Activated CD8-positive, alpha-beta memory T cell treated with anti-CD3 and anti-CD28 coated beads for 48 hours (primary cell): ENCODE measurements at regions not wholly inside any gene's neighbourhood (a gene's known extent, or its start where the extent isn't known, plus 50 kb on each side); places are given as distances from the start of the nearest gene placed in this dataset.

Experiments
- DNase-seq, 3 experiments: peaks; one replicate each; pipeline ENCODE4 v3.0.0-alpha.2; 2020; ENCODE audit warnings: low read depth in 2 of 3, low spot score in 2 of 3

- no peak for DNase-seq
These were observed 93.4 kb upstream of the BACE2 start for GRCh38 chr21:41074396-41075184.

GRCh38 chr21:41075656-41076055 lies 92.3 kb upstream of the BACE2 start:
- DNase-seq = no peak

GRCh38 chr21:41076064-41076463 lies 91.9 kb upstream of the BACE2 start:
- DNase-seq = no peak

DNA sequence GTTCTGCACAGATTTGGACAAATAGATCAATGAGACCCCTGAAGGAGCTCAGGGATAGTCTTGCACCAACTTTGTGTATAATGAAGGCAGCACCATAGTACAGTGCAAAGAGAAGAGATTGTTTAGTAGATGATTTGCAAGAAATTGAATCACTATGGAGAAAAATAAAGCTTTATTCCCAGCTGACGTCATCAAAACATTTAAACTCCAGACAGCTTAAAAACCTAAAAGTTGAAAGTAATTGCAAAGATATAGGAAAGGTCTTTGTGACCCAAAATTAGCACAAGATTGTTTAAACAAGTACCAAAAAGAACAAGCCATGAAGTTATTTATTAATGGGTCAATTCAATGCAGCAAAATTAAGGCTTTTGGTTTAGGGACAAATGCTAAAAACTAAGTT lies 88.8 kb upstream of the BACE2 start:
- no peak for DNase-seq

- DNase-seq = no peak
These were observed 87.4 kb upstream of the BACE2 start for GRCh38 chr21:41080485-41081121.

DNA sequence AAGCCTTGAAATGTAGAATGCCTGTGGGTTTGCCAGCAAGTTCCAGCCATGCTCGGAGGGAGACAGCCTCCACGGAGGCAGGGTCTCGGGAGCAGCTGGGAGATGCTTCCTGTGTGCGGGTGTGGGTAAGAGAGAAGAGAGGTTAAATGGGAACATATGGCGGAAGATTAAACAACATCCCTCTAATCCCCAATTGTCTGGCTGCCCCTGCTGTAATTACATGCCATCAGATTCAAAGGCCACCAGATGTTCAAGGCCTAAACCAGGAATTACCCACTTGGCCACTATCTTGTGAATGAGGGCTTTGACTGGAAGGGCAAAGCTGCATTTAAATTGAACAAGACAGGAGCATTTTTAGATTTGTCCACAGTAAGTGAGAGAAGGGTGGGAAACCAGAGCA lies 81.4 kb upstream of the BACE2 start:
- no peak for DNase-seq

DNA sequence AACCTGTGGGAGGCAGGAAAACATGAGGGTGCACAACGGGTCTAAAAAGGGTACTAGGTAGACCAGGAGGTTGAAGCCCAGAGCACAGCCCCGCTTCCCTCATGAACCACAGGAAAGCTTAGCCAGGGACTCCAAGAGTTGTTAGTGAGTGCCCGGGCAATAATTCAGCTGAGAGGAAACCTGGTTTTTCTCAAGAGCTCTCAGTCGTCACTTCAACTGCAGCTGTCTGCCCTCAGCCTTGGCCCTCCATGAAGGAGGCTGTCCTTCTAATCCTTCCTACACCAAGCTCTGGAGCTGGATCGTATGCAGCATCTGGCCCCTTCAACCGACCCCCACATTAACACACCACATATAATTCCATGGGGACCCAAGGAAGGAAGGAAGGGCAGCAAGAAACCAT lies 77.0 kb upstream of the BACE2 start:
- DNase-seq = no peak

DNA sequence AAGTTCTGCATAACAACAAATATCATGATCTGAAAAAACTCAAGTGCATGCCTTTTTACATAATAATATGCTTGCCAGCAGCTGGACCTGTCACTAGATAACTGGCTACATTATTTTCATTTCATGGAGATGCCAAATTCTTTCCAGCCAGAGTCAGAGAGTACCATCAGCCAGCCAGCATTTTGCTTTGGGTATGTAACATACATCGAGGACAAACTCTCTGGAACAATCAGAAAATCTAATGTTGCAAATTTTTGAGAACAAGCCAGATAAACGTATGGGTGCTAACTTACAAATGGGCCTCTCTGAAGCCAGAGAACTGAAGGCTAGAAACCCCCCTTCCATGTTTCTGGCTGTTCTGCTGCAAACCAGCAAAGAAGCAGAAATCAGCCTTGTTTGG lies 76.3 kb upstream of the BACE2 start:
- DNase-seq = no peak

DNA sequence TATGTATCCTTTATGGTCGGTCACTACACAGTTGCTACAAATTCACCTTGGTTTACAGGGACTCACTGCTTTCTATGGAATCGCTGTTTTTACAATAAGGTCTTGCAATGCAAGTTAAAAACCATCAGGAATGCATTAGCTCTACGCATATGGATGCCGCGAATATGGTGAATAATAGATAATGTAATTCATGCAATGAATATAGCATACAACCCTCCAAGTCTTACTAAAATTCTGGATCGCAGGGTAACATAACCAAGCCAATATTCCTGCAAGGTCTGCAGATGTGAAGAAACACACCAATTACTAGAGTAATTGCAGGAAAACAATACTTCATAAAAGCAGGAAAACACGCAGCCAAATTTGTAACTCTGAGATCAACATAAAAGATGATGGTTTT lies 75.6 kb upstream of the BACE2 start:
- DNase-seq = no peak

DNA sequence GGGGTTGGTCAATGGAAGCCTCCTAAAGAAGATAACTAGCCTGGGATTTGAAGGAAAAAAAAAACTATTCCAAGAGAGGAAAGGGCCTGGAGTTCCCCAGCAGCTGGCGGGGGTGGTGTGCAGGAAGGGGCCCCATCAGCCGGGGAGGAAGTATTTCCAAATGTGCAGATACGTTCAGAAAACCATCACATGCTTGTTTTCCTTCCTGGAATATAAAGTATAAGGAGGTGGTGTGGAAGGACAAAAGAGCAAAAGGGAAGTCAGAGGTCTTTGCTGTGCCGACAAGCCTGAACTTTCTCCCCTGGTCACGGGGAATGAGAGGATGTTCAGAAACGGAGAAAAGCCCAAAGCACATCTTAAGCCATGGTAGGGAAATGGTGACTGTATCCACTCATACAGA lies 72.0 kb upstream of the BACE2 start:
- DNase-seq = no peak

DNA sequence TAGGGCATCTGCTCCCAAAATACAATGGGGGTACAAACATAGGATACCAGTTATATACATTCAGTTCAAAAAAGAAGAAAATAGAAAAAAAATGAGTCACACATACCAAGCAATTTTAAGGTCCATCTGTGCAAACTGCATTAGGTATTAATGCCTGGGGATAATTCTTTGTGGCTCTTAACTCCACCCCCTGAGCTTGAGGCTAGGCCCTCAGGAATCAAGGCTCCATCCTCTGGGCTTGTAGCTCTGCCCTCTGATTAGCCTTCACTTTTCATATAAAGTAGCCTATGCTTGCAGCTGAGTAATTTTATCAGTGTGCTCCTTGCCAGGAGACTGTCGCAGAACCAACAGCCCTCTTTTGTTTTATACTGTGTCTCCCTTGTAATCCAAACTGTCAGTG lies 69.9 kb upstream of the BACE2 start:
- DNase-seq = no peak

- DNase-seq = no peak
These were observed 69.4 kb upstream of the BACE2 start for GRCh38 chr21:41098481-41099042.

DNA sequence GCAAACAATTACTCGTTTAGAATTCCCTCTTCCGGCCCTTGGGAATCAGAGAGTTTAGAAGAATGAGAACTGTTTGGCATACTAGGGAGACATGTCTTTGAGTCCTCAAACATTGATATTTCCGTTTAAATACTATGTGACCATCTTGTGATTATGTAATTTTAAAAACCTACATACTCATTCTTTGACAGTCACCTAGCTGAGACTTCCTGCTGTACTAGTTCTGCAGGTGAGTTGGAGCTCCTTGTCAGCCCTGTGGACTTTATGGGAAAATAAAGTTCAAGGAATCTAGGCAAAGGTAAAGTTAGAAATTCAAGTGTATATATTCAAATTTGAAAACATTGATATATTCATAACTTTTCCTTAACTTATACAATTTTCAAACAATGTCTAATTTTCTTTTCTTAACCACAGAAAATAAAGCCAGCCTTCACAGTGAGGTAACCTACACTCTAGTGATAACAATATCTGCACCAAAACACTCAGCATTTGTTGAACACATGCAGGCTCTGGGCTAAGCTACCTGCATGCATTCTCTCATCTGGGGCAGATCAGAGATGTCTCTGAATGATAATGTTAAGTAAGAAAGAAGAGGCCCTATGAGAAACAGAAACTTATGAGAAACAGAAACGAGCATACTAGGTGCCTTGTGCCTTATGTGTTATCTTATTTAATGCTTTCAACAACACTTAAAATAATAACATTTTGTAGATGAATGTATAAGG lies 67.0 kb upstream of the BACE2 start:
- no peak for DNase-seq

DNA sequence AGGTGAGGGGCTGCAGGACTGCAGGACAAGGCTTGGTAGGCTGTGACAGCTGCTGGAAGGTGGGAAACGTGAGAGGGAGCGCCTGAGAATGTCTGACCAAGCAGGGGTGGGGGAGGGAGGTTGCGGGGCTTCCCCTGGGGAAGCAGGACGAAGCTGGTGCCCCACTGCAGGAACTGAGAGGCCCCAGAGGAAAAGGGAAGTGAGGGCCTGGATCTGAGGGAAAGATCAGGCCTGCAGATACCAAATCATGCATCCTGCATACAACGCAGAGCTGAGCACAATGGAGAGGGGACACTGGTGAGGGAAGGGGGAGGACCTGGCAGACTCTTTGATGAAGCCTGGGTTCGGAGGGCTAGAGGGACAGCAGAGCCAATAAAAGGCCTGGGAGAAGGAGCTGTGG lies 65.7 kb upstream of the BACE2 start:
- DNase-seq = no peak

DNA sequence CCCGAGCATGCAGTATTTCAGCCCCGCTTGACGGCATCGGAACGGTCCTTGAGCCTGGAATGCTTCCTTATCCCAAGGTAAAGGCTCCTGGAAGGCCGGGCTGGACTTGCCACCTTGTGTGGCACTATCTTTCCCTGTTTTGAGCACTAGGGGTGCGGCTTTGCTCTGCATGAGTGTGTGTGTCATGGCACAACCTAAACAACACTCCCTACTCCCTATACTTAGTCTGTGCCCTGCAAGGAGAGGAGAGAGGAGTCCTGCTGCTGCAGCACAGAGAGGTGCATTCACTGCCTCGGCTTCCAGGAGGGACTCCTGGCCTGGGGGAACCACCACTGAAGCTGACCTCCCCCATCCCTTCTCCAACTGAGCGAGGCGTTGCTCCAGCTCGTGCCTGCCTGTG lies 60.4 kb upstream of the BACE2 start:
- DNase-seq = no peak

DNA sequence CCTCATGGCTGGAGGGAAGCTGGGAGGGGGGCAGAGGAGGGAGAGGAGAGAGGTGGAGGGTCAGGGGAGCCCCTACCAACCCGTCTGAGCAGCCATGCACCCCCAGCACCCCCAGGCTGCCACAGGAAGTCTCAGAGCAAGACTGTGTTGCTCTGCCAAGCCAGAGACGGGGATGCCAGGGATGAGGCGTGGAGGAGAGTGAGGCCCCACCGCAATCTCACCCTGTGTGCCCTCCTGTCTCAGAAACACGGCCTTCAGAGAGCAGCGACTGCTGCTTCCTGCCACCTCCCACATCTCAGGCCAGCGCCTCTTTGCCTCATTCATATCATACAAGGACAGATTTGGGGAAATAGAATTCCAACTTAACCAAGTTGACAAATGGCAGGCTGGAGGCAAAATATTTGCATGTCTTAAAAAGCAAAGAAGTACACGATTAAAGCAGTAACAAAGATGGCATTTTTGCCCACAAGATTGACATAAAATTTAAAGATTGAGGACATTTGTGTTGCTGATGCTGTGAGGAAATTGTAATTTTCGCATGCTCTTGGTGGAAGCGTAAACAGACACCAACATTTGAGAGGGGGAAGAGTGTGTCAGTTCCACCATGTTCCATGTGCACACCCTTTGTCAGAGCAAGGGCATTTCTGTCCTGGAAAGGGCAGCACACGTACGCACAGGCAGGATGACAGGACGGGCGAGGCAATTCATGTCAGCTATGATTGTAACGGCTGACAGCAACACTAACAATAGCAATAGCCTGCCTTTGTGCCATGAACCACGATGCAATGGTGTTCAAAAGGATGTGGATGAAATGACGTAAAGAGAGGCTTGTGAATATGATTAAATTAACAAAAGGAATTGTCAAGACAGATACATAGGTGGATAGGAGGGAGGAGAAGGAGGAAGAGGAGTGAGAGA lies 59.0 kb upstream of the BACE2 start:
- no peak for DNase-seq

DNA sequence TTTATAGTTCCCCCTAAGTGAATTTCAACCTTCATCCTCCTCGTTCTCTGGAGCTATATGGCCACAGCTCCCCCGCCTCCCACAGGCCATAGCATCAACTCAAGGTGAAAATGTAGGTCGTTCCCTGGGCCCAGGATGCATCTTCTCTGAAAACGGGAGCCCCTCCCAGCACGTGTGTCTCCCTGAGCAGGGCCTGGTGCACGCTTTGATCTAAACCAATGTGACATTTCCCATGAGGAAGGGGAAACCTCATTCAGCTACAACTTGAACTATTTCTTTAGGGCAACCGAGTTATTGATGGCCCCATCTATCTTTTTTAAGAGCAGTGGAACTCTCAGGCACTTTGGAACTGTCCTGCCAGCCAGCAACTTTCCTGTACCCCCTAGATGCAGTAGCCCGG lies 57.8 kb upstream of the BACE2 start:
- DNase-seq = no peak

DNA sequence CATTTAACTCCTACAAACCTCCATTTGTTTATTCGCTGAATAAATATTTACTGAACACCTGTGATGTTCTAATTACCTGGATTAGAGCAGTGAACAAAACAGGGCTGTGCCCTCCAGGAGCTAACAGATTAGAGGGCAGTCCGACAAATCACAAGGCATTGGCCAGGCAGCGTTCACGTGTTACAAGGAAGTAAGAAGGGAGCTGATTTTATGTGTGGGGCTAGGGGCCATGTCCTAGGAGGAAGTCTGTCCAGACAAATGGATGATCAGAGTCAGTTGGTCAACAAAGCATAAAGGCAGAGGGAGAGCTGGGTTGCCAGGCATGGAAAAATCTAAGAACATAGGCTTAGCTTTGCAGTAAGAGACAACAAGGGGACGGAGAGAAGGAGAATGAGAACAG lies 57.3 kb upstream of the BACE2 start:
- DNase-seq = no peak

- no peak for DNase-seq
These were observed 56.3 kb upstream of the BACE2 start for GRCh38 chr21:41111681-41112080.

GRCh38 chr21:41112740-41113692 lies 54.9 kb upstream of the BACE2 start:
- no peak for DNase-seq
